ENCODE measurements at regions not wholly inside any gene's neighbourhood (a gene's known extent, or its start where the extent isn't known, plus 50 kb on each side); places are given as distances from the start of the nearest gene placed in this dataset.

GRCh38 chr4:8781641-8782040, 90.0 kb downstream of the HMX1 start:
- no peak for TF ChIP-seq EZH2 (IDR thresholded peaks at IDR 0.05; ENCODE audit: low read length)
- no peak overlapping the region for H2AFZ ChIP-seq (ENCODE audit: control insufficient read depth, low read length)
- no peaks in the 10 kb centered on the region for H3K4me1 ChIP-seq (ENCODE audit: control insufficient read depth, extremely low read depth, insufficient read depth, low read length)
- dilution Hi-C loops (cut with MboI; ENCODE audit: extremely low pct_ligation_motif_present, low sequenced_read_pairs) = no loop called here
- H3K36me3 ChIP-seq (ENCODE audit: control insufficient read depth in 2 of 2, extremely low read depth in 1 of 2, insufficient read depth in 2 of 2, low read length in 2 of 2) = no peaks in the 10 kb centered on the region
- DNase-seq (ENCODE audit: low read depth, low spot score) = no peak
- no peaks in the 10 kb centered on the region for H3K9me1 ChIP-seq (ENCODE audit: control insufficient read depth, extremely low read depth, insufficient read depth, low read length)
- H3K9me3 ChIP-seq (ENCODE audit: control insufficient read depth, low read depth, low read length) = no peaks in the 10 kb centered on the region
- H3K79me2 ChIP-seq (ENCODE audit: control insufficient read depth, insufficient read depth, low read length) = no peaks in the 10 kb centered on the region
- H3K27me3 ChIP-seq (ENCODE audit: control insufficient read depth, extremely low read depth, insufficient read depth, low read length) = peaks cover 3% of the 10 kb centered on the region
- no peak overlapping the region for H3K27ac ChIP-seq (ENCODE audit: control insufficient read depth, insufficient read depth, low read length)
- H4K20me1 ChIP-seq (ENCODE audit: control insufficient read depth, extremely low read depth, insufficient read depth, low read length) = no peaks in the 10 kb centered on the region
- no peak for FAIRE-seq
- H3K9ac ChIP-seq (ENCODE audit: control insufficient read depth, extremely low read depth, insufficient read depth, low read length) = no peak overlapping the region
- H3K4me3 ChIP-seq (ENCODE audit: control insufficient read depth in 2 of 3, extremely low read depth in 1 of 3, insufficient read depth in 2 of 3, low read depth in 1 of 3, low read length in 3 of 3) = no peak overlapping the region
- H3K4me2 ChIP-seq (ENCODE audit: control insufficient read depth, extremely low read depth, insufficient read depth, low read depth, low read length) = no peak overlapping the region

- no peak for TF ChIP-seq EZH2 (IDR thresholded peaks at IDR 0.05; ENCODE audit: low read length)
- TF ChIP-seq CTCF (optimal IDR thresholded peaks at IDR 0.05 in 1 of 3, IDR thresholded peaks at IDR 0.05 in 1 of 3, conservative IDR thresholded peaks at IDR 0.05 in 1 of 3; ENCODE audit: extremely low read depth in 1 of 3, insufficient read depth in 2 of 3, low read length in 3 of 3) = no peak
- FAIRE-seq (no peak), DNase-seq (ENCODE audit: low read depth, low spot score) (no peak)
- Histone ChIP-seq H3K4me2 (ENCODE audit: control insufficient read depth, extremely low read depth, insufficient read depth, low read depth, low read length) (no peak overlapping the region), H3K4me3 (ENCODE audit: control insufficient read depth in 2 of 3, extremely low read depth in 1 of 3, insufficient read depth in 2 of 3, low read depth in 1 of 3, low read length in 3 of 3) (no peak overlapping the region), H3K4me1 (ENCODE audit: control insufficient read depth, extremely low read depth, insufficient read depth, low read length) (no peaks in the 10 kb centered on the region), H3K27me3 (ENCODE audit: control insufficient read depth, extremely low read depth, insufficient read depth, low read length) (peaks cover 2% of the 10 kb centered on the region), H2AFZ (ENCODE audit: control insufficient read depth, low read length) (no peak overlapping the region), H4K20me1 (ENCODE audit: control insufficient read depth, extremely low read depth, insufficient read depth, low read length) (no peaks in the 10 kb centered on the region), H3K79me2 (ENCODE audit: control insufficient read depth, insufficient read depth, low read length) (no peaks in the 10 kb centered on the region), H3K9me3 (ENCODE audit: control insufficient read depth, low read depth, low read length) (peaks cover under 1% of the 10 kb centered on the region), H3K9ac (ENCODE audit: control insufficient read depth, extremely low read depth, insufficient read depth, low read length) (no peak overlapping the region), H3K36me3 (ENCODE audit: control insufficient read depth in 2 of 2, extremely low read depth in 1 of 2, insufficient read depth in 2 of 2, low read length in 2 of 2) (no peaks in the 10 kb centered on the region), H3K27ac (ENCODE audit: control insufficient read depth, insufficient read depth, low read length) (no peak overlapping the region), H3K9me1 (ENCODE audit: control insufficient read depth, extremely low read depth, insufficient read depth, low read length) (no peaks in the 10 kb centered on the region)
- dilution Hi-C loops (cut with MboI; ENCODE audit: extremely low pct_ligation_motif_present, low sequenced_read_pairs) = no loop called here
Observed at GRCh38 chr4:8780596-8781368, 90.9 kb downstream of the HMX1 start.

GRCh38 chr4:8780086-8780485, 91.6 kb downstream of the HMX1 start:
- no peak overlapping the region for H3K9ac ChIP-seq (ENCODE audit: control insufficient read depth, extremely low read depth, insufficient read depth, low read length)
- no peaks in the 10 kb centered on the region for H3K36me3 ChIP-seq (ENCODE audit: control insufficient read depth in 2 of 2, extremely low read depth in 1 of 2, insufficient read depth in 2 of 2, low read length in 2 of 2)
- H3K9me3 ChIP-seq (ENCODE audit: control insufficient read depth, low read depth, low read length) = peaks cover 2% of the 10 kb centered on the region
- H3K27me3 ChIP-seq (ENCODE audit: control insufficient read depth, extremely low read depth, insufficient read depth, low read length) = no peaks in the 10 kb centered on the region
- H3K9me1 ChIP-seq (ENCODE audit: control insufficient read depth, extremely low read depth, insufficient read depth, low read length) = no peaks in the 10 kb centered on the region
- H3K4me3 ChIP-seq (ENCODE audit: control insufficient read depth in 2 of 3, extremely low read depth in 1 of 3, insufficient read depth in 2 of 3, low read depth in 1 of 3, low read length in 3 of 3) = no peak overlapping the region
- H3K4me1 ChIP-seq (ENCODE audit: control insufficient read depth, extremely low read depth, insufficient read depth, low read length) = no peaks in the 10 kb centered on the region
- no peaks in the 10 kb centered on the region for H4K20me1 ChIP-seq (ENCODE audit: control insufficient read depth, extremely low read depth, insufficient read depth, low read length)
- FAIRE-seq (no peak), DNase-seq (ENCODE audit: low read depth, low spot score) (no peak)
- dilution Hi-C loops (cut with MboI; ENCODE audit: extremely low pct_ligation_motif_present, low sequenced_read_pairs) = no loop called here
- no peak overlapping the region for H3K27ac ChIP-seq (ENCODE audit: control insufficient read depth, insufficient read depth, low read length)
- H2AFZ ChIP-seq (ENCODE audit: control insufficient read depth, low read length) = no peak overlapping the region
- no peaks in the 10 kb centered on the region for H3K79me2 ChIP-seq (ENCODE audit: control insufficient read depth, insufficient read depth, low read length)
- H3K4me2 ChIP-seq (ENCODE audit: control insufficient read depth, extremely low read depth, insufficient read depth, low read depth, low read length) = no peak overlapping the region
- TF ChIP-seq CTCF (optimal IDR thresholded peaks at IDR 0.05 in 1 of 3, IDR thresholded peaks at IDR 0.05 in 1 of 3, conservative IDR thresholded peaks at IDR 0.05 in 1 of 3; ENCODE audit: extremely low read depth in 1 of 3, insufficient read depth in 2 of 3, low read length in 3 of 3) (no peak), EZH2 (IDR thresholded peaks at IDR 0.05; ENCODE audit: low read length) (no peak)
